GM12892 (cell line): ENCODE measurements at regions not wholly inside any gene's neighbourhood (a gene's known extent, or its start where the extent isn't known, plus 50 kb on each side); places are given as distances from the start of the nearest gene placed in this dataset.

Experiments
- DNase-seq: peaks from one replicate; pipeline ENCODE4 v3.0.0; 2011; ENCODE audit not compliant: insufficient read length
- FAIRE-seq: peaks from 2 replicates; lab custom pipeline; 2011; peaks lifted over from hg19 to GRCh38; lab: Jason Lieb, UNC
- POLR2A ChIP-seq: IDR thresholded peaks from 2 replicates; pipeline ENCODE4 v1.6.1; 2011; ENCODE audit warnings: low read depth, low read length, control low read depth
- POLR2AphosphoS5 ChIP-seq: IDR thresholded peaks from 2 replicates; pipeline ENCODE4 v1.6.1; 2011; ENCODE audit warnings: low read depth, low read length, control low read depth
- TAF1 ChIP-seq: IDR thresholded peaks from 2 replicates; pipeline ENCODE4 v1.6.1; 2011; ENCODE audit warnings: low read depth, mild to moderate bottlenecking, control low read depth, low read length, borderline replicate concordance

GRCh38 chr20:53688085-53688484 lies 94.4 kb upstream of the ZNF217 start:
- no peak for TF ChIP-seq POLR2AphosphoS5
- no peak for TF ChIP-seq TAF1
- TF ChIP-seq POLR2A: no peak
- no peak for FAIRE-seq

DNA sequence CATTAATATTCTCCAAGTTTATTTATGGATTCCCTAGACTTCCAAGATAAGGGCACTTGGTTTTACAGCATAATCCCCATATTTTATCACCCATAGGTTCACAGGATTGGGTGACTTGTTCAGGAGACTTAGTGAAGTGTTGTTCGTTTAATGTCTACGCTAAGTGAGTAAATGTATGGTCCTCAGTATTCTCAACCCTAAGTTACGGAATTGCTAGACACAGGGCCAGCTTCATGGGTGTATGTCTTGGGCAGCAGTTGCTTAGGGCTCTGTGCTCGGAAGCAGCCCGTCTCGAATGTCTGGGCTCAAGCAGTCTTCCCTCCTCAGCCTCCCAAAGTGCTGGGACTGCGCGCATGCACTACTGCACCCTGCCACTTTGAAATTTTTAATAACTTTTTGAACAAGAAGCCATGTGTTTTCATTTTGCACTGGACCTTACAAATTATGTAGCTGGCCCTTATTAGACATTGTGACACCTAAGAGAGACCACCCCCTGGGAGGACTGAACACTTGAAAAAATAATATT lies 91.5 kb upstream of the ZNF217 start:
- no peak for FAIRE-seq
- TF ChIP-seq POLR2A: no peak
- TF ChIP-seq TAF1: no peak
- no peak for TF ChIP-seq POLR2AphosphoS5
- no peak for DNase-seq

More at GRCh38 chr20:53688085-53688484, 94.4 kb upstream of the ZNF217 start:
- DNase-seq: no peak

DNA sequence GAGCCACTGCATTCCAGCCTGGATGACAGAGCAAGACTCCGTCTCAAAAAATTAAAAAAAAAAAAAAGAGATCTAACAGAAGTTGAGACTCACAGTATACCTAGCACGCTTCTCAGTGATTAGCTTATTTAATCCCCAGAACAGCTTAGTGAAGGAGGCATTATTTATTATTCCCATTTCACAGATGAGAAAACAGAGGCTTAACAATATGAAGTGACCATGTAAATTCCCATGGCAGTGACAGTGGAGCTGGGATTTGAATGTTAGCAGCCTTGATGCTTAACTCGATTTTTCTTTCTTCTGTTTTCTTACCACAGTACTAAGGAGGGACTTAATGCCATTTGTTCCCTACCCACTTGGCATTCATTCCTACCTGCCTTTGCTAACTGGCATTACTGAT lies 89.9 kb upstream of the ZNF217 start:
- DNase-seq (no peak), FAIRE-seq (no peak)
- TF ChIP-seq TAF1 (no peak), POLR2AphosphoS5 (no peak), POLR2A (no peak)

GRCh38 chr20:53681352-53682212 lies 87.9 kb upstream of the ZNF217 start:
- DNase-seq: no peak
- TF ChIP-seq TAF1: no peak
- no peak for TF ChIP-seq POLR2AphosphoS5
- no peak for TF ChIP-seq POLR2A
- FAIRE-seq: no peak

- FAIRE-seq (no peak), DNase-seq (no peak)
- TF ChIP-seq POLR2AphosphoS5 (no peak), POLR2A (no peak), TAF1 (no peak)
Measured at GRCh38 chr20:53679597-53680309, 86.1 kb upstream of the ZNF217 start.

DNA sequence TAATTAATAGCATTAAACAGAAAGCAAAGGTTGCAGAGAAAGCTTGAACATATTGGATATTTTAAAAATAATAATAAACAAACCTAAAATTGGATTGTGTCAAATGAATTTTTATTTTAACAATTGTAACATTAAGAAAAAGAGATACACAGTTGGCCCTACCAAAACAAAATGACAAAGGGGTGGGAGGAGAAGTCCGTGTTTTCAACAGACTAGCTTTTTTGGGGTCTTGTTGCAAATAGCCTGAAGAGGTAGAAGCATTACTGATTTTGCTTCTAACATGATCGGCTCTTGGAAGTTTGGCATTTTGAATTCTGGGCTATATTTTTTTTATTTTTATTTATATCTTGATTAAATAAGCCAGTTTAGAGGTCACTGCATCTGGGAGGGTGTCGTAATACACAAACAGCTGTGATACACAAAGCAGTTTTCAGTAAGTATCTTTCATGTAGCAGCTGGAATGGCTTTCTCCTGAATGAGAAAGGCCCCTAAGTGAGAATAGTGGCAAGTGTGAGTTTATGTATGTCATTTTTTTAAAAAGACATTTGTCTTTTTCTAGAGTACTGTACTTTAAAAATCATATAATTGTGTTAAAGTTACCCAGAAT lies 85.5 kb upstream of the ZNF217 start:
- DNase-seq (no peak), FAIRE-seq (no peak)
- TF ChIP-seq POLR2A: no peak
- no peak for TF ChIP-seq TAF1
- no peak for TF ChIP-seq POLR2AphosphoS5

DNA sequence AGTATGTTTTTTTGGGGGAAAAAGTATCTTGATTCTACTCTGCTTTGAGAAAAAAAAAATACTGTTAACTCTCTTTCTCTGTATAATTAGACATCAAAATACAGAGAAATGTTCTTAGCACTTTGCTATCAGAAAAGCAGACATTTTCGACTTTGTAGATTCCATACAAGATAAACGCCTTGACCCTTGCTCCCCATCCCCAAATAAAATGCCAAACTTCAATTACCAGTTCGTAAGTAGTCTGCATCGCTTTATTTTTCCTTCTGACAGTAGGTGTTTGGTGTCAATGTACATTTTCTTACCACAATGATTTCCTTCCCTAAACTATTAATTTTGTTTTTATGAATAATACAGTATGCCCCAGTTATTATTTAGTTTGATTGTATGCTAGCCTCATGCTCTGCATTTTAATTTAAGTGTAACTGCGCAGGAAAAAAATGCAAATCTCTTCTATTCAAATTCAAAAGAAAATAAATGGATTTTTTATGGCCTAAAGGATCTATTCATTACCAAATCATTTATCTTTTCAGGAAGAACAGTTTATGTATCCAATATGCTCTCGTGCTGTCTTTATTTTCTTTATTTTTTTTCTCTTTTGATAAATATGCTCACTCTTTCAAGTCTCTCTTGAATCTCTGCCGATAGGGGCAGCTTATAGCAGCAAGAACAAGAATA lies 84.8 kb upstream of the ZNF217 start:
- no peak for FAIRE-seq
- DNase-seq: no peak
- no peak for TF ChIP-seq POLR2AphosphoS5
- TF ChIP-seq POLR2A: no peak
- no peak for TF ChIP-seq TAF1

- no peak for FAIRE-seq
- TF ChIP-seq POLR2AphosphoS5 (no peak), TAF1 (no peak), POLR2A (no peak)
- no peak for DNase-seq
Measured at GRCh38 chr20:53677447-53678314, 84.0 kb upstream of the ZNF217 start.

GRCh38 chr20:53676987-53677386 lies 83.3 kb upstream of the ZNF217 start:
- FAIRE-seq: no peak
- DNase-seq: no peak
- no peak for TF ChIP-seq POLR2A
- no peak for TF ChIP-seq POLR2AphosphoS5
- TF ChIP-seq TAF1: no peak

- TF ChIP-seq TAF1 (no peak), POLR2A (no peak), POLR2AphosphoS5 (no peak)
- no peak for DNase-seq
- FAIRE-seq: no peak
Measured at GRCh38 chr20:53676519-53676822, 82.8 kb upstream of the ZNF217 start.
